ENCODE measurements at regions not wholly inside any gene's neighbourhood (a gene's known extent, or its start where the extent isn't known, plus 50 kb on each side); places are given as distances from the start of the nearest gene placed in this dataset.

DNA sequence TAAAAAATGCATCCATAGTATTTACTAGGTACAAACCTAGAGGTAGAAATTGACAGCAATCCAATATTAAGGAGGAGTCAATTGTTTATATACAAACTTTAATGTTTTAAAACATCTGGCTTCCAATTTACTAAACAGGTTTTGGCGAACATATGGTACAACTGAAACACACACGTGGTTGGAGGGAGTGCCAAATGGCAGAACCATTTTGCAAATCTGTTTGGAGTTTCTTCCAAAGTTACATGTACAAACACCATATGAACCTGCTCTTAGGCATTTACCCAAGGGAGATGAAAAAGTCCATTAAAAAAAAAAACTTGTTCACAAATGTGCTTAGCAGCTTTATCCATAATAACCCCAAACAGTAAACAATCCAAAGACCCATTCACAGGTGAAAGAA lies 159.8 kb upstream of the MYOCD start:
- H3K27me3 Mint-ChIP-seq (ENCODE audit: unreplicated experiment), result no peaks in the 10 kb centered on the region
- H3K4me1 Mint-ChIP-seq (ENCODE audit: low read depth, unreplicated experiment), result no peaks in the 10 kb centered on the region
- H3K27ac Mint-ChIP-seq (ENCODE audit: unreplicated experiment), result no peak overlapping the region
- TF ChIP-seq, protein P1, sequence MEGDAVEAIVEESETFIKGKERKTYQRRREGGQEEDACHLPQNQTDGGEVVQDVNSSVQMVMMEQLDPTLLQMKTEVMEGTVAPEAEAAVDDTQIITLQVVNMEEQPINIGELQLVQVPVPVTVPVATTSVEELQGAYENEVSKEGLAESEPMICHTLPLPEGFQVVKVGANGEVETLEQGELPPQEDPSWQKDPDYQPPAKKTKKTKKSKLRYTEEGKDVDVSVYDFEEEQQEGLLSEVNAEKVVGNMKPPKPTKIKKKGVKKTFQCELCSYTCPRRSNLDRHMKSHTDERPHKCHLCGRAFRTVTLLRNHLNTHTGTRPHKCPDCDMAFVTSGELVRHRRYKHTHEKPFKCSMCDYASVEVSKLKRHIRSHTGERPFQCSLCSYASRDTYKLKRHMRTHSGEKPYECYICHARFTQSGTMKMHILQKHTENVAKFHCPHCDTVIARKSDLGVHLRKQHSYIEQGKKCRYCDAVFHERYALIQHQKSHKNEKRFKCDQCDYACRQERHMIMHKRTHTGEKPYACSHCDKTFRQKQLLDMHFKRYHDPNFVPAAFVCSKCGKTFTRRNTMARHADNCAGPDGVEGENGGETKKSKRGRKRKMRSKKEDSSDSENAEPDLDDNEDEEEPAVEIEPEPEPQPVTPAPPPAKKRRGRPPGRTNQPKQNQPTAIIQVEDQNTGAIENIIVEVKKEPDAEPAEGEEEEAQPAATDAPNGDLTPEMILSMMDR (IDR thresholded peaks at IDR 0.05; ENCODE audit: unreplicated experiment), result no peak
- H3K4me3 Mint-ChIP-seq (ENCODE audit: low read depth, unreplicated experiment), result no peak overlapping the region
- no peak for DNase-seq
- CTCF ChIA-PET, result no interaction called here
- intact Hi-C loops (cut with micrococcal nuclease; ENCODE audit: unreplicated experiment), result no loop called here
- no TSS peak for BruUV-seq (replicated peaks)
- no peaks in the 10 kb centered on the region for H3K36me3 Mint-ChIP-seq (ENCODE audit: insufficient read depth, unreplicated experiment)
- no peaks in the 10 kb centered on the region for H3K9me3 Mint-ChIP-seq (ENCODE audit: low read depth, unreplicated experiment)

DNA sequence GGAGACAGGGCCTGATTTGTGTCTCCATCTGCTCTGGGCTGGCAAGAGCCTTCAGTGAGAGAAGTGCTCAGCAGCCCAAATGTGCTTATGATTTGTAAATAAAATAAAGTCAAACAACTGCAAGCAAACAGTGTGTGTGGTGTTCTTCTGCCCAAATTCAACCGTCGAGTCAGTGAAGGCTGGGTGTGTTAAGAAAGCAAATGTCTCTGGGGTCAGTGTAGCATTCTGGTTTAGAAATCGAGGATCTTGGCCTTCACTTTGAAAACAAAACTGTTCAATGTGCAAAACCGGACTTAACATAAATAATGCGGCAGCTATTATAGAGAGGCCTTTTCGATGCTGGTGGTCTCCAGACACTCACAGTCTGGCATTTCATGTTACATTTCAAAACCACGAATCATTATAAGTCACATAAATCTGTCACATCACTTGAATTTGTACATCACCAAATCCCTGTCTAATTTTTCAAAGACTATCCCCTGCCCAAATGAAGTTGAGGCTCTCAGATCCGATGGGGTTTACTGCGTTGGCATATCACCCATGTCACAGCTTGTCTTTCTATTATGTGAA lies 158.6 kb upstream of the MYOCD start:
- DNase-seq, result no peak
- H3K4me1 Mint-ChIP-seq (ENCODE audit: low read depth, unreplicated experiment), result no peaks in the 10 kb centered on the region
- H3K9me3 Mint-ChIP-seq (ENCODE audit: low read depth, unreplicated experiment), result no peaks in the 10 kb centered on the region
- CTCF ChIA-PET, result no interaction called here
- no peaks in the 10 kb centered on the region for H3K36me3 Mint-ChIP-seq (ENCODE audit: insufficient read depth, unreplicated experiment)
- no peak overlapping the region for H3K27ac Mint-ChIP-seq (ENCODE audit: unreplicated experiment)
- intact Hi-C loops (cut with micrococcal nuclease; ENCODE audit: unreplicated experiment), result no loop called here
- BruUV-seq (replicated peaks), result no TSS peak
- TF ChIP-seq, protein P1 (IDR thresholded peaks at IDR 0.05; ENCODE audit: unreplicated experiment), result no peak
- no peaks in the 10 kb centered on the region for H3K27me3 Mint-ChIP-seq (ENCODE audit: unreplicated experiment)
- no peak overlapping the region for H3K4me3 Mint-ChIP-seq (ENCODE audit: low read depth, unreplicated experiment)

DNA sequence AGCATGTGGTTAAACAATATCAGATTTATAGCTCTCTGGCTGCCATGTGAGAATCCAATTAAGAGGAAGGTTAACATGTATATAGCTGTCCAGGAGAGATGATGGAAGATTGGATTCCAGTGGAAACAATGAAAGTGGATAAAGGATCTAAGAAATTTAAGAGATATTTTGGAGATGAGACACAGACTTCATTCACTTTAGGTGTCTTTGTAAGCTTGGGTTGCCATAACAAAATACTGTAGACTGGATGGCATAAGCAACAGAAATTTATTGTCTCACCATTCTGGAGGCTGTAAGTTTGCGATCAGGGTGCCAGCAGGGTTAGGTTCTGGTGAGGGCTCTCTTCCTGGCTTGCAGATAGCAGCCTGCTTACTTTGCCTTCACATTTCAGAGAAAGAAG lies 155.9 kb upstream of the MYOCD start:
- H3K4me1 Mint-ChIP-seq (ENCODE audit: low read depth, unreplicated experiment), result no peaks in the 10 kb centered on the region
- no peaks in the 10 kb centered on the region for H3K36me3 Mint-ChIP-seq (ENCODE audit: insufficient read depth, unreplicated experiment)
- no peaks in the 10 kb centered on the region for H3K27me3 Mint-ChIP-seq (ENCODE audit: unreplicated experiment)
- BruUV-seq (replicated peaks), result no TSS peak
- intact Hi-C loops (cut with micrococcal nuclease; ENCODE audit: unreplicated experiment), result no loop called here
- no peak for DNase-seq
- H3K27ac Mint-ChIP-seq (ENCODE audit: unreplicated experiment), result no peak overlapping the region
- TF ChIP-seq, protein P1 (IDR thresholded peaks at IDR 0.05; ENCODE audit: unreplicated experiment), result no peak
- CTCF ChIA-PET, result no interaction called here
- H3K4me3 Mint-ChIP-seq (ENCODE audit: low read depth, unreplicated experiment), result no peak overlapping the region
- no peaks in the 10 kb centered on the region for H3K9me3 Mint-ChIP-seq (ENCODE audit: low read depth, unreplicated experiment)

DNA sequence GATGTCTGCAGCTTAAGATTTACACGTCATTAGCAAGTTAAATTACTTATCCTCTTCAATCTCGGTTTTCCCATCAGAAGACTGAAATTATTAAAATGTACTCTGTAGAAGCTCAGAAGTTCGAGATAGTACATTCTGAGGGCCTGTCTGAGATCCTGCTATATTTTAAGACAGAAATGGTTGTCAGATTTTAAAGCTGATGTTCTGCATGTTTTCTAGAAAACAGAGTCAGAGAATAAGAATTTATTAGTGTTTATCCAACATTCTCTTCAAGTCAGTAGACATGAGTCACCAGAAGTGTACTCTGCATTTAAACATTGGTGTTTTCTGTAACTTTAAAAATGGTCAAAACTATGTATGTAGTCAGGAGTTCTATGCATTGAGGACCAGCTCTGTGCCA lies 155.2 kb upstream of the MYOCD start:
- BruUV-seq (replicated peaks), result no TSS peak

More for the DNA sequence above, 155.2 kb upstream of the MYOCD start:
- Mint-ChIP-seq H3K27ac (ENCODE audit: unreplicated experiment) (no peak overlapping the region), H3K27me3 (ENCODE audit: unreplicated experiment) (no peaks in the 10 kb centered on the region), H3K36me3 (ENCODE audit: insufficient read depth, unreplicated experiment) (no peaks in the 10 kb centered on the region), H3K9me3 (ENCODE audit: low read depth, unreplicated experiment) (no peaks in the 10 kb centered on the region), H3K4me1 (ENCODE audit: low read depth, unreplicated experiment) (no peaks in the 10 kb centered on the region), H3K4me3 (ENCODE audit: low read depth, unreplicated experiment) (no peak overlapping the region)
- CTCF ChIA-PET, result no interaction called here
- no peak for DNase-seq
- TF ChIP-seq, protein P1 (IDR thresholded peaks at IDR 0.05; ENCODE audit: unreplicated experiment), result no peak
- intact Hi-C loops (cut with micrococcal nuclease; ENCODE audit: unreplicated experiment), result no loop called here
